Adrenal gland (tissue), 9 donors: ENCODE measurements at regions not wholly inside any gene's neighbourhood (a gene's known extent, or its start where the extent isn't known, plus 50 kb on each side); places are given as distances from the start of the nearest gene placed in this dataset.

Experiments used
- DNase-seq, 7 donors: peaks; one replicate each; pipeline ENCODE4 v3.0.0-alpha.2; 2019 to 2020
- H3K27ac ChIP-seq, 5 donors: fragments of 200-600 bp; sonication (generic) in 4 of 5; 1 replicate in 3 of 5; 2 replicates in 2 of 5; pipeline versions ENCODE4 v1.5.1 to v1.8.0; 2016 to 2020; ENCODE audit warnings: mild to moderate bottlenecking in 1 of 5
- H3K27me3 ChIP-seq: fragments of 200-600 bp; 2 replicates; pipeline ENCODE4 v1.8.0; 2021
- H3K36me3 ChIP-seq, 2 donors: fragments of 200-600 bp; replicated peaks in 1 of 2; 1 replicate in 1 of 2; 2 replicates in 1 of 2; pipeline versions ENCODE4 v1.5.1 to v1.8.0; 2018 to 2022
- H3K4me1 ChIP-seq, 2 donors: fragments of 200-600 bp; replicated peaks in 1 of 2; 1 replicate in 1 of 2; 2 replicates in 1 of 2; pipeline versions ENCODE4 v1.5.1 to v1.8.0; 2018 to 2021
- H3K4me3 ChIP-seq, 4 donors: fragments of 200-600 bp; sonication (generic) in 3 of 4; one replicate each; pipeline ENCODE4 v1.5.1; 2016 to 2018
- H3K9me3 ChIP-seq, 3 donors: fragments of 200-600 bp; sonication (generic) in 1 of 3; replicated peaks in 1 of 3; 1 replicate in 2 of 3; 2 replicates in 1 of 3; pipeline versions ENCODE4 v1.5.1 to v1.8.0; 2016 to 2021
- CTCF ChIP-seq, 6 experiments: fragments of 450-650 bp in 4 of 6; fragments of 200-600 bp in 2 of 6; sonication (generic) in 1 of 6; IDR thresholded peaks; 1 replicate in 5 of 6; 2 replicates in 1 of 6; pipeline versions ENCODE4 v1.5.1 to v1.8.0; 2016 to 2021; ENCODE audit warnings: antibody characterized with exemption in 6 of 6, mild to moderate bottlenecking in 2 of 6, moderate library complexity in 1 of 6
- POLR2A ChIP-seq, 2 donors: fragments of 450-650 bp; IDR thresholded peaks; one replicate each; pipeline ENCODE4 v1.6.1; 2017; ENCODE audit warnings: antibody characterized with exemption in 2 of 2, mild to moderate bottlenecking in 2 of 2, moderate library complexity in 1 of 2
- whole genome bisulfite sequencing, 4 donors: extraction: QIAGEN DNeasy Blood & Tissue Kit in 2 of 4; methylation state at CpG; one replicate each; pipeline versions ENCODE4 v1.1.5 to v1.1.7; 2013 to 2017; 5-methylcytosine and 5-hydroxymethylcytosine counted together
- intact Hi-C, 2 donors: fragments of 100-400 bp; cut with DNase I; formaldehyde crosslinking; loops; one replicate each; pipeline versions ENCODE4 v1.14.1 to v1.15.0; 2022 to 2023
- donor health status: healthy with polysubstance abuse.
- donor health status: Bipolar disorder and iron deficiency.
- donor health status: DM: yes; HTN: yes; CAD: no.
- donor health status: DM: no; HTN: no; CAD: no.
- donor health status: DM: no; HTN: no; CAD: no.

GRCh38 chr13:97798836-97799235, 154.6 kb upstream of the IPO5 start:
- intact Hi-C loops: no loop called here
- peak in 1 of 7 donors; percentile 14 for DNase-seq
- 67 to 75% (median 72%) methylated on average over 7 of the region's 7 CpGs for WGBS, 4 donors
- no peak overlapping the region for H3K27ac ChIP-seq
- TF ChIP-seq POLR2A (IDR thresholded peaks at IDR 0.05) (no peak), CTCF (IDR thresholded peaks at IDR 0.05) (no peak)
- H3K4me1 ChIP-seq: peaks cover 0 to 7% of the 10 kb centered on the region in 2 donors
- H3K27me3 ChIP-seq: peaks cover 3% of the 10 kb centered on the region
- H3K36me3 ChIP-seq: no peaks in the 10 kb centered on the region
- no peak overlapping the region for H3K4me3 ChIP-seq
- no peaks in the 10 kb centered on the region for H3K9me3 ChIP-seq

GRCh38 chr13:97802213-97802612, 151.3 kb upstream of the IPO5 start:
- WGBS, 4 donors: 56 to 80% (median 76%) methylated on average over 3 of the region's 3 CpGs

GRCh38 chr13:97809576-97809975, 143.9 kb upstream of the IPO5 start:
- H3K4me1 ChIP-seq: no peaks in the 10 kb centered on the region
- H3K27me3 ChIP-seq: no peaks in the 10 kb centered on the region
- no peak overlapping the region for H3K4me3 ChIP-seq
- 30 to 42% (median 39%) methylated on average over 2 of the region's 2 CpGs for WGBS, 4 donors
- no peak for DNase-seq
- H3K36me3 ChIP-seq: no peaks in the 10 kb centered on the region
- TF ChIP-seq CTCF (IDR thresholded peaks at IDR 0.05) (no peak), POLR2A (IDR thresholded peaks at IDR 0.05) (no peak)
- H3K27ac ChIP-seq: no peak overlapping the region
- H3K9me3 ChIP-seq: no peaks in the 10 kb centered on the region
- intact Hi-C loops: loop anchor here (10.0 kb wide), 2 partner anchors 785 to 795 kb away; no protein-coding TSS in a partner anchor

More at GRCh38 chr13:97802213-97802612, 151.3 kb upstream of the IPO5 start:
- Histone ChIP-seq H3K9me3 (no peaks in the 10 kb centered on the region), H3K36me3 (no peaks in the 10 kb centered on the region), H3K27ac (no peak overlapping the region), H3K27me3 (peaks cover 3% of the 10 kb centered on the region), H3K4me1 (peaks cover 0 to 7% of the 10 kb centered on the region in 2 donors), H3K4me3 (no peak overlapping the region)
- no peak for DNase-seq
- intact Hi-C loops: loop anchor here (10.0 kb wide), 2 partner anchors 777 to 787 kb away; no protein-coding TSS in a partner anchor
- TF ChIP-seq POLR2A (IDR thresholded peaks at IDR 0.05): no peak
- TF ChIP-seq CTCF (IDR thresholded peaks at IDR 0.05): no peak

- no peak overlapping the region for H3K27ac ChIP-seq
- no peak overlapping the region for H3K4me3 ChIP-seq
- H3K36me3 ChIP-seq: no peaks in the 10 kb centered on the region
- TF ChIP-seq CTCF (IDR thresholded peaks at IDR 0.05) (peak in 5 of 6 experiments; percentile 27 to 57 (median 46)), POLR2A (IDR thresholded peaks at IDR 0.05) (no peak)
- 7 to 16% (median 10%) methylated on average over 3 of the region's 3 CpGs for WGBS, 4 donors
- intact Hi-C loops: no loop called here
- DNase-seq: no peak
- no peaks in the 10 kb centered on the region for H3K4me1 ChIP-seq
- H3K9me3 ChIP-seq: no peaks in the 10 kb centered on the region
- no peaks in the 10 kb centered on the region for H3K27me3 ChIP-seq
These were observed 143.3 kb upstream of the IPO5 start for GRCh38 chr13:97810152-97810551.
